ENCODE measurements at regions not wholly inside any gene's neighbourhood (a gene's known extent, or its start where the extent isn't known, plus 50 kb on each side); places are given as distances from the start of the nearest gene placed in this dataset.

- Mint-ChIP-seq H3K4me1 (no peaks in the 10 kb centered on the region), H3K27me3 (ENCODE audit: insufficient read depth) (no peaks in the 10 kb centered on the region), H3K9me3 (no peaks in the 10 kb centered on the region), H3K27ac (no peak overlapping the region), H3K4me3 (no peak overlapping the region), H3K36me3 (ENCODE audit: low read depth) (no peaks in the 10 kb centered on the region)
- Histone ChIP-seq H3K4me3 (ENCODE audit: low read length) (no peak overlapping the region), H3K9me3 (ENCODE audit: control insufficient read depth, low read length) (no peaks in the 10 kb centered on the region), H3K27ac (ENCODE audit: low read depth, low read length) (no peak overlapping the region), H3K27me3 (ENCODE audit: control insufficient read depth, insufficient read depth, low read length, poor library complexity, severe bottlenecking) (no peaks in the 10 kb centered on the region), H3K36me3 (ENCODE audit: control insufficient read depth, insufficient read depth, low read length) (no peaks in the 10 kb centered on the region), H3K4me1 (ENCODE audit: control insufficient read depth, insufficient read depth, low read length) (no peaks in the 10 kb centered on the region), H3K9ac (ENCODE audit: extremely low read depth, low read length, poor library complexity, severe bottlenecking) (no peak overlapping the region)
- TF ChIP-seq, protein P1, sequence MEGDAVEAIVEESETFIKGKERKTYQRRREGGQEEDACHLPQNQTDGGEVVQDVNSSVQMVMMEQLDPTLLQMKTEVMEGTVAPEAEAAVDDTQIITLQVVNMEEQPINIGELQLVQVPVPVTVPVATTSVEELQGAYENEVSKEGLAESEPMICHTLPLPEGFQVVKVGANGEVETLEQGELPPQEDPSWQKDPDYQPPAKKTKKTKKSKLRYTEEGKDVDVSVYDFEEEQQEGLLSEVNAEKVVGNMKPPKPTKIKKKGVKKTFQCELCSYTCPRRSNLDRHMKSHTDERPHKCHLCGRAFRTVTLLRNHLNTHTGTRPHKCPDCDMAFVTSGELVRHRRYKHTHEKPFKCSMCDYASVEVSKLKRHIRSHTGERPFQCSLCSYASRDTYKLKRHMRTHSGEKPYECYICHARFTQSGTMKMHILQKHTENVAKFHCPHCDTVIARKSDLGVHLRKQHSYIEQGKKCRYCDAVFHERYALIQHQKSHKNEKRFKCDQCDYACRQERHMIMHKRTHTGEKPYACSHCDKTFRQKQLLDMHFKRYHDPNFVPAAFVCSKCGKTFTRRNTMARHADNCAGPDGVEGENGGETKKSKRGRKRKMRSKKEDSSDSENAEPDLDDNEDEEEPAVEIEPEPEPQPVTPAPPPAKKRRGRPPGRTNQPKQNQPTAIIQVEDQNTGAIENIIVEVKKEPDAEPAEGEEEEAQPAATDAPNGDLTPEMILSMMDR (conservative IDR thresholded peaks at IDR 0.05) = no peak
- 93% methylated on average over 4 of the region's 8 CpGs; no CpG with 5 or more reads in 1 of the 2 experiments for WGBS, 2 experiments (ENCODE audit: insufficient coverage in 1 of 2, insufficient read length in 1 of 2)
- no peak for DNase-seq
These were observed 445.9 kb downstream of the CHSY3 start for GRCh38 chr5:130350131-130350530.

DNA sequence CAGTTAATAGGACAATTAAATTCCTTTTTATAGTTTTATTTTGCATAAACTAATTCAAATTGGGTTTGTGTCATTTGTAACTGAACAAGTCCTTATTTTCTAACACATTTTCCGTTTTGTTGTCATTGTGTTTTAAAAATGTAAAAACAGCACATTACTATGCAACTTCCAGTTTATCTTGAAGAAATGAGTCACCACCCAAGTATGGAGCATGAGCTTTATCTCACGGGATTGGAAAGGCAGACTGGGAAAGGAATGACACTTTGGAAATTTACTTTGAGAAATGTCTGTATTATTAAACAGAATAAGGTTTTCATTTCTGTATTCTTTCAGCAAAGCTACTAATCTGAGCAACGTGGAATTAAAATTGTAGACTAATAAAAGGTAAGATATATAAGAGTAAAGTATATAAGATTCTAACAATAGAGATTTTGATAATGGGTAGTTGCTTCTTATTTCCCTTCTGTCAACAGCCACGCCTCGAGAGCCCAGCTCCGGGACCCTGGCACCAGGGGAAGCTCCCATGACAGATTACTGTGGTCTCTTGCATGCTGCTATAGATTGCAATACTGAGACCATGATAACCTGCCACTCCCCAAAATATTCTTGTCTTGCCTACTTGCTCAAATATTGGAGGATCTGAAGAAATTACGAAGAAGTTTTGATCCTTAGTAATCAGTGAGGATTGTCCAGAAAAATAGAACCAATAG, 433.1 kb downstream of the CHSY3 start:
- no peaks in the 10 kb centered on the region for H3K27me3 ChIP-seq (ENCODE audit: control insufficient read depth, insufficient read depth, low read length, poor library complexity, severe bottlenecking)
- no peak overlapping the region for H3K9ac ChIP-seq (ENCODE audit: extremely low read depth, low read length, poor library complexity, severe bottlenecking)
- no peak overlapping the region for H3K4me3 ChIP-seq (ENCODE audit: low read length)
- WGBS, 2 experiments (ENCODE audit: insufficient coverage in 1 of 2, insufficient read length in 1 of 2) = 82 to 90% methylated on average over 2 to 6 of the region's 7 CpGs
- H3K9me3 Mint-ChIP-seq = no peaks in the 10 kb centered on the region
- H3K36me3 Mint-ChIP-seq (ENCODE audit: low read depth) = no peaks in the 10 kb centered on the region
- peak overlapping the region; percentile 39 for H3K27ac Mint-ChIP-seq
- no peaks in the 10 kb centered on the region for H3K36me3 ChIP-seq (ENCODE audit: control insufficient read depth, insufficient read depth, low read length)
- no peak overlapping the region for H3K4me3 Mint-ChIP-seq
- H3K27ac ChIP-seq (ENCODE audit: low read depth, low read length) = no peak overlapping the region
- no peaks in the 10 kb centered on the region for H3K27me3 Mint-ChIP-seq (ENCODE audit: insufficient read depth)
- no peaks in the 10 kb centered on the region for H3K9me3 ChIP-seq (ENCODE audit: control insufficient read depth, low read length)
- no peak for DNase-seq
- H3K4me1 ChIP-seq (ENCODE audit: control insufficient read depth, insufficient read depth, low read length) = no peaks in the 10 kb centered on the region
- TF ChIP-seq, protein P1 (conservative IDR thresholded peaks at IDR 0.05) = no peak
- H3K4me1 Mint-ChIP-seq = peaks cover 3% of the 10 kb centered on the region

DNA sequence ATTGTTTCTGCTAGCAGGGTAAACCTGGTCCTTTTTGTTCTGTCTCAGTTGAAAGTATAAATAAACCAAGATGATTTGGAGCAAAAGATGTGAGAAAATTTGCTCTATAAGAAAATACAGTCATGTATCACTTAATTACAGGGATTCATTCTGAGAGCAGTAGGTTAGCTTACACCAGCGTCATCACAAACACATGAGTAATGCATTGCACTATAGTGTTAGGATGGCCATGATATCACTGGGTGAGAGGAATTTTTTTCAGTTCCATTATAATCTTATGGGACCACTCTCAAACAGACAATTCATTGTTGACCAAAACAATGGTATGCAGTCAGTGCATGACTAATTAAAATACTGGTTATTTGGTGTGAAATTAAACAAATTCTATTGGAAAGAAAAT, 430.9 kb downstream of the CHSY3 start:
- no peaks in the 10 kb centered on the region for H3K27me3 Mint-ChIP-seq (ENCODE audit: insufficient read depth)
- Histone ChIP-seq H3K9me3 (ENCODE audit: control insufficient read depth, low read length) (peaks cover 4% of the 10 kb centered on the region), H3K36me3 (ENCODE audit: control insufficient read depth, insufficient read depth, low read length) (no peaks in the 10 kb centered on the region), H3K27ac (ENCODE audit: low read depth, low read length) (no peak overlapping the region), H3K4me1 (ENCODE audit: control insufficient read depth, insufficient read depth, low read length) (no peaks in the 10 kb centered on the region), H3K4me3 (ENCODE audit: low read length) (no peak overlapping the region), H3K9ac (ENCODE audit: extremely low read depth, low read length, poor library complexity, severe bottlenecking) (no peak overlapping the region), H3K27me3 (ENCODE audit: control insufficient read depth, insufficient read depth, low read length, poor library complexity, severe bottlenecking) (no peaks in the 10 kb centered on the region)
- H3K4me3 Mint-ChIP-seq = no peak overlapping the region
- TF ChIP-seq, protein P1 (conservative IDR thresholded peaks at IDR 0.05) = no peak
- no peak for DNase-seq
- H3K9me3 Mint-ChIP-seq = peaks cover 11% of the 10 kb centered on the region
- 86% methylated on average over 1 of the region's 1 CpG; no CpG with 5 or more reads in 1 of the 2 experiments for WGBS, 2 experiments (ENCODE audit: insufficient coverage in 1 of 2, insufficient read length in 1 of 2)
- no peak overlapping the region for H3K27ac Mint-ChIP-seq
- H3K4me1 Mint-ChIP-seq = peaks cover 3% of the 10 kb centered on the region
- H3K36me3 Mint-ChIP-seq (ENCODE audit: low read depth) = no peaks in the 10 kb centered on the region

Measured in endodermal cell (in vitro differentiated cells).